ENCODE measurements at regions not wholly inside any gene's neighbourhood (a gene's known extent, or its start where the extent isn't known, plus 50 kb on each side); places are given as distances from the start of the nearest gene placed in this dataset.
"Not testable (repeated sequence)": the region's sequence is repeated elsewhere in the genome, so short reads cannot be mapped to it uniquely, and the experiment has no call there.

- Histone ChIP-seq H3K36me3 (ENCODE audit: control insufficient read depth, insufficient read depth, low read length) (no peaks in the 10 kb centered on the region), H3K27me3 (ENCODE audit: control insufficient read depth, insufficient read depth, low read length) (no peaks in the 10 kb centered on the region), H3K4me3 (ENCODE audit: low read depth, low read length) (no peak overlapping the region)
- DNase-seq (ENCODE audit: low read depth): no peak
- no peak for TF ChIP-seq CTCF (IDR thresholded peaks at IDR 0.05; ENCODE audit: insufficient read depth, low read depth, low read length)
- ChIA-PET POLR2A (no interaction called here), CTCF (no interaction called here)
These were observed 133.0 kb upstream of the HTR2C start for GRCh38 chrX:114450911-114451310.

GRCh38 chrX:114451397-114451796 lies 132.5 kb upstream of the HTR2C start:
- POLR2A ChIA-PET: no interaction called here
- Histone ChIP-seq H3K4me3 (ENCODE audit: low read depth, low read length) (no peak overlapping the region), H3K27me3 (ENCODE audit: control insufficient read depth, insufficient read depth, low read length) (no peaks in the 10 kb centered on the region), H3K36me3 (ENCODE audit: control insufficient read depth, insufficient read depth, low read length) (no peaks in the 10 kb centered on the region)
- CTCF ChIA-PET: no interaction called here
- DNase-seq (ENCODE audit: low read depth): no peak
- TF ChIP-seq CTCF (IDR thresholded peaks at IDR 0.05; ENCODE audit: insufficient read depth, low read depth, low read length): no peak

- no peak for TF ChIP-seq CTCF (IDR thresholded peaks at IDR 0.05; ENCODE audit: insufficient read depth, low read depth, low read length)
- H3K36me3 ChIP-seq (ENCODE audit: control insufficient read depth, insufficient read depth, low read length): no peaks in the 10 kb centered on the region
- no peaks in the 10 kb centered on the region for H3K27me3 ChIP-seq (ENCODE audit: control insufficient read depth, insufficient read depth, low read length)
- no peak overlapping the region for H3K4me3 ChIP-seq (ENCODE audit: low read depth, low read length)
- ChIA-PET POLR2A (no interaction called here), CTCF (no interaction called here)
- no peak for DNase-seq (ENCODE audit: low read depth)
These were observed 121.6 kb upstream of the HTR2C start for GRCh38 chrX:114462266-114462665.

- no peak overlapping the region for H3K4me3 ChIP-seq (ENCODE audit: low read depth, low read length)
- TF ChIP-seq CTCF (IDR thresholded peaks at IDR 0.05; ENCODE audit: insufficient read depth, low read depth, low read length): no peak
- H3K27me3 ChIP-seq (ENCODE audit: control insufficient read depth, insufficient read depth, low read length): no peaks in the 10 kb centered on the region
- DNase-seq (ENCODE audit: low read depth): no peak
- ChIA-PET CTCF (no interaction called here), POLR2A (no interaction called here)
- no peaks in the 10 kb centered on the region for H3K36me3 ChIP-seq (ENCODE audit: control insufficient read depth, insufficient read depth, low read length)
These were observed 118.2 kb upstream of the HTR2C start for GRCh38 chrX:114465689-114466088.

GRCh38 chrX:114472008-114472407 lies 111.9 kb upstream of the HTR2C start:
- CTCF ChIA-PET; H3K36me3 ChIP-seq (ENCODE audit: control insufficient read depth, insufficient read depth, low read length); POLR2A ChIA-PET; H3K27me3 ChIP-seq (ENCODE audit: control insufficient read depth, insufficient read depth, low read length); H3K4me3 ChIP-seq (ENCODE audit: low read depth, low read length); DNase-seq (ENCODE audit: low read depth): not testable (repeated sequence)

GRCh38 chrX:114472788-114473187 lies 111.1 kb upstream of the HTR2C start:
- ChIA-PET POLR2A (no interaction called here), CTCF (no interaction called here)
- TF ChIP-seq CTCF (IDR thresholded peaks at IDR 0.05; ENCODE audit: insufficient read depth, low read depth, low read length): no peak
- H3K27me3 ChIP-seq (ENCODE audit: control insufficient read depth, insufficient read depth, low read length): no peaks in the 10 kb centered on the region
- no peak for DNase-seq (ENCODE audit: low read depth)
- no peak overlapping the region for H3K4me3 ChIP-seq (ENCODE audit: low read depth, low read length)
- H3K36me3 ChIP-seq (ENCODE audit: control insufficient read depth, insufficient read depth, low read length): no peaks in the 10 kb centered on the region

Measured in BJ (cell line).